ENCODE measurements at regions not wholly inside any gene's neighbourhood (a gene's known extent, or its start where the extent isn't known, plus 50 kb on each side); places are given as distances from the start of the nearest gene placed in this dataset.

DNA sequence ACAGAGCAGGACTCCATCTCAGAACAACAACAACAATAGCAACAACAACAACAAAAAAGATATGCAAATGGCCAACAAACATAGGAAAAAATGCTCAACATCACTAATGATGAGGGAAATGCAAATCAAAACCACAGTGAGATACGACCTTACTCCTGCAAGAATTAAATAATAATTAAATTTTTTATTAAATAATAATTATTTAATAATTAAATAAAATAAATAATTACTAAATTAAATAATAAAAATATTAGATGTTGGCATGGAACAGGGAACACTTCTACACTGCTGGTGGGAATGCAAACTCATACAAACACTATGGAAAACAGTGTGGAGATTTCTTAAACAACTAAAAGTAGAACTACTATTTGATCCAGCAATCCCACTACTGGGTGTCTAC is 1022.3 kb upstream of the B3GALT2 start:
- ATAC-seq, result no peak
- H3K4me3 ChIP-seq, result no peak overlapping the region
- H3K79me2 ChIP-seq (ENCODE audit: control insufficient read depth, insufficient read depth, low read length), result no peaks in the 10 kb centered on the region
- H3K9me1 ChIP-seq (ENCODE audit: control insufficient read depth, insufficient read depth, low read length), result no peaks in the 10 kb centered on the region
- no peak overlapping the region for H3K27ac ChIP-seq (ENCODE audit: extremely low read depth, low read depth, low read length)
- no peaks in the 10 kb centered on the region for H3K36me3 ChIP-seq (ENCODE audit: control insufficient read depth, insufficient read depth, low read length)
- in situ Hi-C loops (cut with MboI), result no loop called here
- POLR2A ChIA-PET, result no interaction called here
- FAIRE-seq, result no peak
- no peaks in the 10 kb centered on the region for H4K20me1 ChIP-seq (replicated peaks; ENCODE audit: control insufficient read depth, insufficient read depth, low read length)
- WGBS (ENCODE audit: insufficient coverage, low coverage, missing lambda C conversion rate), result 8% methylated on average over 1 of the region's 1 CpG
- H3K9me3 ChIP-seq (replicated peaks; ENCODE audit: control insufficient read depth, insufficient read depth, low read depth, low read length), result no peaks in the 10 kb centered on the region; the same call in 1 of the 2 replicates
- no peak for DNase-seq (ENCODE audit: extremely low read depth in 1 of 4, low spot score in 3 of 4)
- no peaks in the 10 kb centered on the region for H3K4me1 ChIP-seq (replicated peaks in 1 of 2; ENCODE audit: control insufficient read depth in 2 of 2, insufficient read depth in 2 of 2, low read length in 2 of 2)
- no peak overlapping the region for H3K4me2 ChIP-seq (ENCODE audit: insufficient read depth, low read length)
- TF ChIP-seq CBFA2T3 (IDR thresholded peaks at IDR 0.05), result no peak
- no peak for TF ChIP-seq ZNF124 (CRISPR knock-in tag; IDR thresholded peaks at IDR 0.05)
- TF ChIP-seq GATA2 (CRISPR knock-in tag; IDR thresholded peaks at IDR 0.05), result no peak
- TF ChIP-seq PREB (CRISPR knock-in tag; IDR thresholded peaks at IDR 0.05), result no peak
- TF ChIP-seq ELK1 (CRISPR knock-in tag; IDR thresholded peaks at IDR 0.05), result no peak
- no peak for TF ChIP-seq NFIC (IDR thresholded peaks at IDR 0.05)
- TF ChIP-seq TFAP4 (CRISPR knock-in tag; IDR thresholded peaks at IDR 0.05; ENCODE audit: borderline replicate concordance), result no peak
- TF ChIP-seq ZNF12 (CRISPR knock-in tag; IDR thresholded peaks at IDR 0.05), result no peak
- no peak for TF ChIP-seq RBM15 (IDR thresholded peaks at IDR 0.05; ENCODE audit: insufficient read depth, low read length)
- TF ChIP-seq PTTG1 (tag; IDR thresholded peaks at IDR 0.05; ENCODE audit: low read depth), result no peak
- TF ChIP-seq SPI1 (IDR thresholded peaks at IDR 0.05; ENCODE audit: borderline replicate concordance, low read depth, low read length), result no peak
- TF ChIP-seq L3MBTL2 (IDR thresholded peaks at IDR 0.05), result no peak
- TF ChIP-seq EZH2 (IDR thresholded peaks at IDR 0.05; ENCODE audit: borderline replicate concordance, low read depth, low read length), result no peak
- TF ChIP-seq CREM (IDR thresholded peaks at IDR 0.05; ENCODE audit: low read depth), result no peak
- no peak for TF ChIP-seq ZNF589 (CRISPR knock-in tag; IDR thresholded peaks at IDR 0.05; ENCODE audit: low read depth)
- no peak for TF ChIP-seq SREBF2 (CRISPR knock-in tag; IDR thresholded peaks at IDR 0.05)
- TF ChIP-seq PHF8 (IDR thresholded peaks at IDR 0.05; ENCODE audit: borderline replicate concordance, low read length), result no peak
- no peak for TF ChIP-seq ZNF583 (CRISPR knock-in tag; IDR thresholded peaks at IDR 0.05)
- TF ChIP-seq RFX1 (IDR thresholded peaks at IDR 0.05), result no peak
- BruUV-seq (replicated peaks), result no TSS peak
- intact Hi-C loops (cut with micrococcal nuclease), result no loop called here
- no peak overlapping the region for H3K9ac ChIP-seq (ENCODE audit: insufficient read depth in 1 of 2, low read depth in 2 of 2, low read length in 2 of 2)
- CTCF ChIA-PET (ENCODE audit: low intra/inter-chr PET ratio), result no interaction called here
- no peaks in the 10 kb centered on the region for H3K27me3 ChIP-seq (ENCODE audit: control insufficient read depth in 2 of 2, insufficient read depth in 2 of 2, low read length in 2 of 2)
- no peak overlapping the region for H2AFZ ChIP-seq (ENCODE audit: low read depth, low read length)

All from K562 (cell line).